Esophagus muscularis mucosa (tissue), 4 donors: ENCODE measurements at regions not wholly inside any gene's neighbourhood (a gene's known extent, or its start where the extent isn't known, plus 50 kb on each side); places are given as distances from the start of the nearest gene placed in this dataset.

Source experiments
- EP300 ChIP-seq: sonication (generic); formaldehyde crosslinking; IDR thresholded peaks from one replicate; pipeline ENCODE4 v1.6.1; 2017; ENCODE audit warnings: antibody characterized with exemption
- POLR2A ChIP-seq: fragments of 450-650 bp; IDR thresholded peaks from one replicate; pipeline ENCODE4 v1.6.1; 2017; ENCODE audit warnings: antibody characterized with exemption, moderate library complexity, mild to moderate bottlenecking, low read depth
- POLR2AphosphoS5 ChIP-seq, 2 donors: sonication (generic); formaldehyde crosslinking; IDR thresholded peaks; one replicate each; pipeline ENCODE4 v1.6.1; 2017; ENCODE audit warnings: antibody characterized with exemption in 2 of 2
- TF ChIP-seq, protein P1 (sequence below), 3 experiments: fragments of 200-600 bp in 2 of 3; fragments of 450-650 bp in 1 of 3; sonication (generic) in 2 of 3; IDR thresholded peaks; one replicate each; pipeline ENCODE4 v1.5.1; 2017 to 2019; ENCODE audit warnings: antibody characterized with exemption in 3 of 3, mild to moderate bottlenecking in 2 of 3, moderate library complexity in 1 of 3

DNA sequence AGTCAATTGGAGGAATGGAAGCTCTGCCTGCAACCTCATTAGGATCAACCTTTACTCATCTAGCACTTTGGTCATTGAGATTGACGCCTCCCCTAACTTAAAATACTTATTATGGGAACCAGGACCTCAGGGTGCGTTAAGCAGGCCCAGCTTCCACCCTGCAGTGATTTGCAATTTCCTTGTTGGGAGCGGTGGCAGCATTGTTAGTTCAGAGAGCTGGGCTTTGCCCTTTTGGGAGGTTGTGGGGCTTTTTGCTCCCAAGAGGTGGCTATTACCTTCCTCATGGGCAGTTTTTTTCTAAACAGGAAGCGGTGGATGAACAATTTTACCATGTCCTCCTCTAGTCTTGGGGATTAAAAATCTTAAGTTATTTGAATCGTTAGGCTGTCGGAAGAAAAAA, 60.9 kb downstream of the TMEM215 start:
- TF ChIP-seq, protein P1, sequence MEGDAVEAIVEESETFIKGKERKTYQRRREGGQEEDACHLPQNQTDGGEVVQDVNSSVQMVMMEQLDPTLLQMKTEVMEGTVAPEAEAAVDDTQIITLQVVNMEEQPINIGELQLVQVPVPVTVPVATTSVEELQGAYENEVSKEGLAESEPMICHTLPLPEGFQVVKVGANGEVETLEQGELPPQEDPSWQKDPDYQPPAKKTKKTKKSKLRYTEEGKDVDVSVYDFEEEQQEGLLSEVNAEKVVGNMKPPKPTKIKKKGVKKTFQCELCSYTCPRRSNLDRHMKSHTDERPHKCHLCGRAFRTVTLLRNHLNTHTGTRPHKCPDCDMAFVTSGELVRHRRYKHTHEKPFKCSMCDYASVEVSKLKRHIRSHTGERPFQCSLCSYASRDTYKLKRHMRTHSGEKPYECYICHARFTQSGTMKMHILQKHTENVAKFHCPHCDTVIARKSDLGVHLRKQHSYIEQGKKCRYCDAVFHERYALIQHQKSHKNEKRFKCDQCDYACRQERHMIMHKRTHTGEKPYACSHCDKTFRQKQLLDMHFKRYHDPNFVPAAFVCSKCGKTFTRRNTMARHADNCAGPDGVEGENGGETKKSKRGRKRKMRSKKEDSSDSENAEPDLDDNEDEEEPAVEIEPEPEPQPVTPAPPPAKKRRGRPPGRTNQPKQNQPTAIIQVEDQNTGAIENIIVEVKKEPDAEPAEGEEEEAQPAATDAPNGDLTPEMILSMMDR (IDR thresholded peaks at IDR 0.05) = no peak
- TF ChIP-seq POLR2AphosphoS5 (IDR thresholded peaks at IDR 0.05) = no peak
- no peak for TF ChIP-seq POLR2A
- TF ChIP-seq EP300 = no peak
